ENCODE measurements at regions not wholly inside any gene's neighbourhood (a gene's known extent, or its start where the extent isn't known, plus 50 kb on each side); places are given as distances from the start of the nearest gene placed in this dataset.

- H3K9ac ChIP-seq, result no peak overlapping the region
- peaks cover 14% of the 10 kb centered on the region for H3K4me1 ChIP-seq
- no peak overlapping the region for H3K4me3 ChIP-seq
- no peak overlapping the region for H2AFZ ChIP-seq (replicated peaks)
- no peaks in the 10 kb centered on the region for H3K9me3 ChIP-seq (ENCODE audit: low read depth)
- H3K36me3 Mint-ChIP-seq, result no peaks in the 10 kb centered on the region
- no peak overlapping the region for H3K4me3 Mint-ChIP-seq
- TF ChIP-seq CTCF (IDR thresholded peaks at IDR 0.05), result no peak
- TF ChIP-seq EZH2 (IDR thresholded peaks at IDR 0.05), result no peak
- TF ChIP-seq EZH2phosphoT487 (IDR thresholded peaks at IDR 0.05), result no peak
- H3K79me2 ChIP-seq (ENCODE audit: low read depth), result no peaks in the 10 kb centered on the region
- no peak overlapping the region for H3K4me2 ChIP-seq
- peaks cover 7% of the 10 kb centered on the region for H3K4me1 Mint-ChIP-seq
- no peaks in the 10 kb centered on the region for H3K9me3 Mint-ChIP-seq
- H4K20me1 ChIP-seq (ENCODE audit: low read depth), result no peaks in the 10 kb centered on the region
- H3K27me3 ChIP-seq, result no peaks in the 10 kb centered on the region
- no peaks in the 10 kb centered on the region for H3K36me3 ChIP-seq
- H3K27ac ChIP-seq, result no peak overlapping the region
- no peaks in the 10 kb centered on the region for H3K27me3 Mint-ChIP-seq (ENCODE audit: insufficient read depth, low read depth)
- no peak overlapping the region for H3K27ac Mint-ChIP-seq
- DNase-seq (ENCODE audit: low spot score), result no peak
- no peaks in the 10 kb centered on the region for H3F3A ChIP-seq (ENCODE audit: low read depth)
Observed at GRCh38 chr16:8370374-8371270, 219.7 kb downstream of the TMEM114 start.

- no peak overlapping the region for H2AFZ ChIP-seq (replicated peaks)
- no peak for TF ChIP-seq CTCF (IDR thresholded peaks at IDR 0.05)
- no peak for TF ChIP-seq EZH2 (IDR thresholded peaks at IDR 0.05)
- TF ChIP-seq EZH2phosphoT487 (IDR thresholded peaks at IDR 0.05), result no peak
- no peak overlapping the region for H3K27ac Mint-ChIP-seq
- no peaks in the 10 kb centered on the region for H3K36me3 Mint-ChIP-seq
- H3K4me2 ChIP-seq, result no peak overlapping the region
- H3K79me2 ChIP-seq (ENCODE audit: low read depth), result no peaks in the 10 kb centered on the region
- peaks cover 3% of the 10 kb centered on the region for H3K27me3 Mint-ChIP-seq (ENCODE audit: insufficient read depth, low read depth)
- no peaks in the 10 kb centered on the region for H3K4me1 Mint-ChIP-seq
- no peaks in the 10 kb centered on the region for H3K9me3 Mint-ChIP-seq
- H3F3A ChIP-seq (ENCODE audit: low read depth), result no peaks in the 10 kb centered on the region
- H3K9me3 ChIP-seq (ENCODE audit: low read depth), result no peaks in the 10 kb centered on the region
- no peak overlapping the region for H3K9ac ChIP-seq
- no peaks in the 10 kb centered on the region for H3K36me3 ChIP-seq
- no peaks in the 10 kb centered on the region for H3K27me3 ChIP-seq
- no peak overlapping the region for H3K4me3 ChIP-seq
- no peaks in the 10 kb centered on the region for H4K20me1 ChIP-seq (ENCODE audit: low read depth)
- H3K4me1 ChIP-seq, result peaks cover 5% of the 10 kb centered on the region
- DNase-seq (ENCODE audit: low spot score), result no peak
- no peak overlapping the region for H3K4me3 Mint-ChIP-seq
- H3K27ac ChIP-seq, result no peak overlapping the region
Observed at GRCh38 chr16:8358937-8359336, 231.4 kb downstream of the TMEM114 start.

DNA sequence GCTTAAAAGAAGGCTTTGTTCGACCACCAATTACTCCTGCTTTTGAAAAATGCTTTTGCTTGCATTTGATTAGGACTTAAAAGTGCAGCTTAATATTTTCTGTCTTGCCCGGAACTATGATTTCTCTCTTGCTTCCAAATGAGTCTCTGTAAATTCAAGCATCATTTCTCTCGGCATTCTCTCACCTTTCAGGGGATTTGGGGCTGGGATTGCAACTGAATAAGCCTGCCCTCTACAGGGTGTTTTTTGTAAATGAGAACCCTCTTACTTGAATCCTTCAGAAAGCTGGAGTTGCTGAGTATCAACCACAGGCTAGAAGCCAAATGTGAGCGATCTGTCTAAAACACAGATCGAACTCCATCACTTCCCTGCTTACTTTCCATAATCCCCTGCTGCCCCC, 234.6 kb downstream of the TMEM114 start:
- H3K27me3 ChIP-seq, result no peaks in the 10 kb centered on the region
- H3F3A ChIP-seq (ENCODE audit: low read depth), result no peaks in the 10 kb centered on the region
- no peak overlapping the region for H3K9ac ChIP-seq
- DNase-seq (ENCODE audit: low spot score), result peak; percentile 52
- peaks cover 5% of the 10 kb centered on the region for H3K4me1 ChIP-seq
- Mint-ChIP-seq H3K27ac (no peak overlapping the region), H3K9me3 (no peaks in the 10 kb centered on the region), H3K4me1 (no peaks in the 10 kb centered on the region), H3K36me3 (no peaks in the 10 kb centered on the region), H3K4me3 (no peak overlapping the region), H3K27me3 (ENCODE audit: insufficient read depth, low read depth) (peaks cover 3% of the 10 kb centered on the region)
- no peaks in the 10 kb centered on the region for H3K9me3 ChIP-seq (ENCODE audit: low read depth)
- no peak overlapping the region for H3K4me3 ChIP-seq
- no peaks in the 10 kb centered on the region for H3K79me2 ChIP-seq (ENCODE audit: low read depth)
- TF ChIP-seq CTCF (IDR thresholded peaks at IDR 0.05) (peak; percentile 64), EZH2 (IDR thresholded peaks at IDR 0.05) (no peak), EZH2phosphoT487 (IDR thresholded peaks at IDR 0.05) (no peak)
- H2AFZ ChIP-seq (replicated peaks), result peak overlapping the region; percentile 63
- H3K36me3 ChIP-seq, result no peaks in the 10 kb centered on the region
- no peaks in the 10 kb centered on the region for H4K20me1 ChIP-seq (ENCODE audit: low read depth)
- H3K27ac ChIP-seq, result no peak overlapping the region
- peak overlapping the region; percentile 29 for H3K4me2 ChIP-seq

Measured in neural progenitor cell (in vitro differentiated cells).